ENCODE measurements at regions not wholly inside any gene's neighbourhood (a gene's known extent, or its start where the extent isn't known, plus 50 kb on each side); places are given as distances from the start of the nearest gene placed in this dataset.

DNA sequence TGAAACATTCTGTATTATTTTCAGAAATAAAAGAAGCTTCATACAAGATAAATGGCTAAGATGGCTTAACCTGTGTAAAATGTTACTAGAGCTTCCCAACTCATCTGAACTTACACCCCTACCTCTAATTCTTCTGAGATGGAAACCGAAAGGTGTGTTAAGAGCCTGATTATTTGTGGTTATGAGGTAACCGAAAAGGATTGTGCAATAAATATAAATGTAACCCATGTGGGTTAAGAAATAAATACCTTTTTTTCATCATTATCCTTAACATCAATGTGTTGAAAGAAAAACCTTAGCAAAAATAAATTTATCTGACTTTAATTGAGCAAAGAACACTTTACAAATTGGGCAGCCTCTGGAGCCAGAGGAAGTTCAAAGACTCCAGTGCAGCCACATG lies 961.8 kb upstream of the SPRY2 start:
- WGBS (ENCODE audit: insufficient coverage, low lambda C conversion rate): no CpG with 5 or more reads among the region's 2 CpGs
- no peaks in the 10 kb centered on the region for H3K27me3 ChIP-seq (ENCODE audit: control insufficient read depth, insufficient read depth, low read length)
- no peak overlapping the region for H3K4me3 ChIP-seq (ENCODE audit: low read length)
- no peak for DNase-seq
- no peaks in the 10 kb centered on the region for H3K36me3 ChIP-seq (ENCODE audit: control insufficient read depth, insufficient read depth, low read length)
- no peaks in the 10 kb centered on the region for H3K9me3 ChIP-seq (ENCODE audit: control insufficient read depth, low read depth, low read length)
- no peak overlapping the region for H3K27ac ChIP-seq (ENCODE audit: low read length)
- no peaks in the 10 kb centered on the region for H3K4me1 ChIP-seq (ENCODE audit: control insufficient read depth, insufficient read depth, low read length)

DNA sequence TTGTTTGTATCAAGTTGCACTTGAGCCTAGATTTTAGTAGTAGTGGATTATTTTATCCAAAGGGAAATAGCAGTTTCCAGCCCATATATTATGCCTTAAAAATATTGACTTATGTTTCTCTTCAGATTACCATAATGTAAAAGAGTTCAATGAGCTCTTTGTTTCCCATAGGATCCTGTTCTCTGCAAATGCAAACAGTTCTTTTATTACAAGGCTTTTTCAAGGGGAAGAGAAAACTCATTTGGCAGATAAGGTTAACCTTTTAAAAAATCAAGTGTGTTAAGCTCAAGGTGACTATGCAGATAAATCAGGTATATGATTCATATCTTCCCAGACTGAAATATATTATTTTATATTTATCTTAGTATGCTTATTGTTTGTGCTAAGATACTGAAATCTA lies 961.2 kb upstream of the SPRY2 start:
- no peak overlapping the region for H3K4me3 ChIP-seq (ENCODE audit: low read length)
- no peaks in the 10 kb centered on the region for H3K27me3 ChIP-seq (ENCODE audit: control insufficient read depth, insufficient read depth, low read length)
- no peaks in the 10 kb centered on the region for H3K36me3 ChIP-seq (ENCODE audit: control insufficient read depth, insufficient read depth, low read length)
- no peak overlapping the region for H3K27ac ChIP-seq (ENCODE audit: low read length)
- H3K4me1 ChIP-seq (ENCODE audit: control insufficient read depth, insufficient read depth, low read length): no peaks in the 10 kb centered on the region
- no peak for DNase-seq
- no peaks in the 10 kb centered on the region for H3K9me3 ChIP-seq (ENCODE audit: control insufficient read depth, low read depth, low read length)

DNA sequence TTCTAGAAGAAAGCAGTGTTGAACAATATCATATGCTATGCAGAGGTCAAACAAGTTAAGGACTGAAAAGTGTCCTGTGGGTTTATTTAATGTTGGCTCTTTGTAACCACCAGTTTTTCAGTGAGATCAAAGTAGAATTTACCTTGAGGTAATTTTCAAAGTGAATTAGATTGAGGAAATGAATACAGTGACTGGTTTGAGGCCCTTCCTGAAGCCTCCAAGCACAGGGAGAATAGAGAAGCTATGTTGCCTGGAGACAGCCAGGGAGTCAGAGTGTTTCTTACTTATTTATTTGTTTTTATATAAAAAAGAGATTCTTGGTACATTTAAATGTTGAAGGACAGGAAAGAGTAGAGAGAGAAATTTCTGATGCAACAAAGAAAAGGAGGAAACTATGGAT lies 954.3 kb upstream of the SPRY2 start:
- Histone ChIP-seq H3K27me3 (ENCODE audit: control insufficient read depth, insufficient read depth, low read length) (no peaks in the 10 kb centered on the region), H3K36me3 (ENCODE audit: control insufficient read depth, insufficient read depth, low read length) (no peaks in the 10 kb centered on the region), H3K4me3 (ENCODE audit: low read length) (no peak overlapping the region), H3K9me3 (ENCODE audit: control insufficient read depth, low read depth, low read length) (no peaks in the 10 kb centered on the region), H3K27ac (ENCODE audit: low read length) (no peak overlapping the region), H3K4me1 (ENCODE audit: control insufficient read depth, insufficient read depth, low read length) (no peaks in the 10 kb centered on the region)
- no peak for DNase-seq

- Histone ChIP-seq H3K4me1 (ENCODE audit: control insufficient read depth, insufficient read depth, low read length) (no peaks in the 10 kb centered on the region), H3K9me3 (ENCODE audit: control insufficient read depth, low read depth, low read length) (no peaks in the 10 kb centered on the region), H3K27me3 (ENCODE audit: control insufficient read depth, insufficient read depth, low read length) (no peaks in the 10 kb centered on the region), H3K27ac (ENCODE audit: low read length) (no peak overlapping the region), H3K36me3 (ENCODE audit: control insufficient read depth, insufficient read depth, low read length) (no peaks in the 10 kb centered on the region), H3K4me3 (ENCODE audit: low read length) (no peak overlapping the region)
- DNase-seq: no peak
- 83% methylated on average over 2 of the region's 2 CpGs for WGBS (ENCODE audit: insufficient coverage, low lambda C conversion rate)
Observed at GRCh38 chr13:81293594-81294164, 952.8 kb upstream of the SPRY2 start.

- DNase-seq: no peak
- H3K4me1 ChIP-seq (ENCODE audit: control insufficient read depth, insufficient read depth, low read length): no peaks in the 10 kb centered on the region
- H3K27me3 ChIP-seq (ENCODE audit: control insufficient read depth, insufficient read depth, low read length): no peaks in the 10 kb centered on the region
- no peak overlapping the region for H3K4me3 ChIP-seq (ENCODE audit: low read length)
- no peak overlapping the region for H3K27ac ChIP-seq (ENCODE audit: low read length)
- H3K9me3 ChIP-seq (ENCODE audit: control insufficient read depth, low read depth, low read length): no peaks in the 10 kb centered on the region
- H3K36me3 ChIP-seq (ENCODE audit: control insufficient read depth, insufficient read depth, low read length): no peaks in the 10 kb centered on the region
Observed at GRCh38 chr13:81283561-81283960, 942.6 kb upstream of the SPRY2 start.

GRCh38 chr13:81283062-81283461 lies 942.1 kb upstream of the SPRY2 start:
- Histone ChIP-seq H3K4me3 (ENCODE audit: low read length) (no peak overlapping the region), H3K9me3 (ENCODE audit: control insufficient read depth, low read depth, low read length) (no peaks in the 10 kb centered on the region), H3K36me3 (ENCODE audit: control insufficient read depth, insufficient read depth, low read length) (no peaks in the 10 kb centered on the region), H3K27ac (ENCODE audit: low read length) (no peak overlapping the region), H3K27me3 (ENCODE audit: control insufficient read depth, insufficient read depth, low read length) (no peaks in the 10 kb centered on the region), H3K4me1 (ENCODE audit: control insufficient read depth, insufficient read depth, low read length) (no peaks in the 10 kb centered on the region)
- 100% methylated on average over 1 of the region's 2 CpGs for WGBS (ENCODE audit: insufficient coverage, low lambda C conversion rate)
- no peak for DNase-seq

- 87% methylated on average over 3 of the region's 8 CpGs for WGBS (ENCODE audit: insufficient coverage, low lambda C conversion rate)
- H3K4me1 ChIP-seq (ENCODE audit: control insufficient read depth, insufficient read depth, low read length): no peaks in the 10 kb centered on the region
Observed at GRCh38 chr13:81275666-81276258, 934.8 kb upstream of the SPRY2 start.

GRCh38 chr13:81247711-81248110 lies 906.8 kb upstream of the SPRY2 start:
- no peak overlapping the region for H3K4me3 ChIP-seq (ENCODE audit: low read length)
- H3K27ac ChIP-seq (ENCODE audit: low read length): no peak overlapping the region
- no peaks in the 10 kb centered on the region for H3K27me3 ChIP-seq (ENCODE audit: control insufficient read depth, insufficient read depth, low read length)
- H3K9me3 ChIP-seq (ENCODE audit: control insufficient read depth, low read depth, low read length): no peaks in the 10 kb centered on the region
- H3K36me3 ChIP-seq (ENCODE audit: control insufficient read depth, insufficient read depth, low read length): no peaks in the 10 kb centered on the region
- no peaks in the 10 kb centered on the region for H3K4me1 ChIP-seq (ENCODE audit: control insufficient read depth, insufficient read depth, low read length)
- WGBS (ENCODE audit: insufficient coverage, low lambda C conversion rate): no CpG with 5 or more reads among the region's 2 CpGs
- no peak for DNase-seq

More at GRCh38 chr13:81275666-81276258, 934.8 kb upstream of the SPRY2 start:
- no peak for DNase-seq
- no peaks in the 10 kb centered on the region for H3K27me3 ChIP-seq (ENCODE audit: control insufficient read depth, insufficient read depth, low read length)
- no peak overlapping the region for H3K27ac ChIP-seq (ENCODE audit: low read length)
- H3K4me3 ChIP-seq (ENCODE audit: low read length): no peak overlapping the region
- H3K9me3 ChIP-seq (ENCODE audit: control insufficient read depth, low read depth, low read length): no peaks in the 10 kb centered on the region
- H3K36me3 ChIP-seq (ENCODE audit: control insufficient read depth, insufficient read depth, low read length): no peaks in the 10 kb centered on the region

GRCh38 chr13:81246556-81246955 lies 905.6 kb upstream of the SPRY2 start:
- Histone ChIP-seq H3K27me3 (ENCODE audit: control insufficient read depth, insufficient read depth, low read length) (no peaks in the 10 kb centered on the region), H3K9me3 (ENCODE audit: control insufficient read depth, low read depth, low read length) (no peaks in the 10 kb centered on the region), H3K4me1 (ENCODE audit: control insufficient read depth, insufficient read depth, low read length) (no peaks in the 10 kb centered on the region), H3K27ac (ENCODE audit: low read length) (no peak overlapping the region), H3K4me3 (ENCODE audit: low read length) (no peak overlapping the region), H3K36me3 (ENCODE audit: control insufficient read depth, insufficient read depth, low read length) (no peaks in the 10 kb centered on the region)
- no peak for DNase-seq
- WGBS (ENCODE audit: insufficient coverage, low lambda C conversion rate): no CpG with 5 or more reads among the region's 6 CpGs

GRCh38 chr13:81244011-81244410 lies 903.1 kb upstream of the SPRY2 start:
- no peaks in the 10 kb centered on the region for H3K9me3 ChIP-seq (ENCODE audit: control insufficient read depth, low read depth, low read length)
- DNase-seq: no peak
- no peak overlapping the region for H3K27ac ChIP-seq (ENCODE audit: low read length)
- no peak overlapping the region for H3K4me3 ChIP-seq (ENCODE audit: low read length)
- H3K27me3 ChIP-seq (ENCODE audit: control insufficient read depth, insufficient read depth, low read length): no peaks in the 10 kb centered on the region
- H3K36me3 ChIP-seq (ENCODE audit: control insufficient read depth, insufficient read depth, low read length): no peaks in the 10 kb centered on the region
- no peaks in the 10 kb centered on the region for H3K4me1 ChIP-seq (ENCODE audit: control insufficient read depth, insufficient read depth, low read length)
- 78% methylated on average over 1 of the region's 1 CpG for WGBS (ENCODE audit: insufficient coverage, low lambda C conversion rate)

GRCh38 chr13:81230386-81230785 lies 889.5 kb upstream of the SPRY2 start:
- Histone ChIP-seq H3K27ac (ENCODE audit: low read length) (no peak overlapping the region), H3K4me1 (ENCODE audit: control insufficient read depth, insufficient read depth, low read length) (peaks cover 4% of the 10 kb centered on the region), H3K4me3 (ENCODE audit: low read length) (no peak overlapping the region), H3K9me3 (ENCODE audit: control insufficient read depth, low read depth, low read length) (no peaks in the 10 kb centered on the region), H3K36me3 (ENCODE audit: control insufficient read depth, insufficient read depth, low read length) (no peaks in the 10 kb centered on the region), H3K27me3 (ENCODE audit: control insufficient read depth, insufficient read depth, low read length) (no peaks in the 10 kb centered on the region)
- no peak for DNase-seq
- 83% methylated on average over 1 of the region's 2 CpGs for WGBS (ENCODE audit: insufficient coverage, low lambda C conversion rate)
